Hepatic stellate cell (primary cell): ENCODE measurements at regions not wholly inside any gene's neighbourhood (a gene's known extent, or its start where the extent isn't known, plus 50 kb on each side); places are given as distances from the start of the nearest gene placed in this dataset.
"Not testable (repeated sequence)": the region's sequence is repeated elsewhere in the genome, so short reads cannot be mapped to it uniquely, and the experiment has no call there.

ENCODE experiments used
- DNase-seq: peaks from one replicate; pipeline ENCODE4 v3.0.0; 2011; ENCODE audit warnings: low spot score

DNA sequence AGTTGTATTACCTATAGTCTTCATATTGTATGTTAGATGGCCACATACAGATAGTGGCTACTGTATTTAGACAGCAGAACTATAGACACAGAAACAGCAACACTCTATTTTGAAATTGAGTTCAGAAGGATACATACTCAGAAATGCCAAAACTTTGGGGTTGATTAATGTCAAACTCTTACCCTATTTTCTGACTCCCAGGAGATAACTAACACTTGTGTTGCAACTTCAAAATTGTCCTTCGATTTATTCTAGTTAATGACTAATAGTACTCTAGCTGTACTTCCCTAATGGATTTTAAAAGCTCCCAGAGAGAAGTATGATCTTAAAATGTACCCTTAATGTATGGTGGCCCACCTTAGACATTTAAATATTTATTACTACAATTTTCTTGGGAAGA lies 229.9 kb upstream of the UGT8 start:
- no peak for DNase-seq

DNA sequence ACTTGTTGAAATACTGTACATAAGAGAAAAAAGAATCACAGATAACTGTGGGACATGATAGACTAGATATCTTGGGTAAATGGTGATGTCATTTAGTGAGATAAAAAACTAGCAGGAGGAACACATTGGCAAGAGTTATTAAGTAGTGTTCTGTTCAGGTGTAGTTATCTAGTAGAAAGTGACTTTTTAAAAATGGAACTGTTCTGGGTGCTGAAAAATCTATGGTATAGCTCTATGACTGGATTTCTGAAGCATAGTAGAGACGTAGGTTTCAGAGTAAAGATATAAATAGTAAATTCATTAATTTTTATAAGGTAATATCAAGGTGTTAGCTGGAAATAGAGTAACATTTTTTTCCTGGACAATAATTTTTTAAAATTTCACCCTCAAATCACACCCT lies 225.1 kb upstream of the UGT8 start:
- DNase-seq = no peak

GRCh38 chr4:114378305-114378903 lies 220.2 kb upstream of the UGT8 start:
- peak; percentile 7 for DNase-seq

DNA sequence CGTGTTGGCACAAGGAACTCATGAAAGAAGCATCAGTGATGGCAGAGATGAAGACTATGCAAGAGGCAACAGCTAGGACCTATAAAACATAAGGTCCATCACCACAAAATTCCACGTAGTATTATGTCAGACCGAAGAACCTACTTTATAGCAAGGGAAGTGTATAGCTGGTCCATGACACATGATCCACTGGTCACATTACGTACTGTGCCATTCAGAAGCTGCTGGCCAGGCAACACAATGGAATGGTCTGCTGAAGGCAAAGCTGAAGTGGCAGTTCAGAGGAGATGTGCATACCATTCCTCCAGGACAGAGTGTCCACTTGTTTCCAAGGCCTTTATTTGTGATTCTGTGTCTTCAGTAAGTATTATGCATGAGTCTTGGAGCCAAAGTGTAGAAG lies 215.5 kb upstream of the UGT8 start:
- no peak for DNase-seq

- DNase-seq = peak; percentile 38
Measured at GRCh38 chr4:114383721-114384120, 214.9 kb upstream of the UGT8 start.

DNA sequence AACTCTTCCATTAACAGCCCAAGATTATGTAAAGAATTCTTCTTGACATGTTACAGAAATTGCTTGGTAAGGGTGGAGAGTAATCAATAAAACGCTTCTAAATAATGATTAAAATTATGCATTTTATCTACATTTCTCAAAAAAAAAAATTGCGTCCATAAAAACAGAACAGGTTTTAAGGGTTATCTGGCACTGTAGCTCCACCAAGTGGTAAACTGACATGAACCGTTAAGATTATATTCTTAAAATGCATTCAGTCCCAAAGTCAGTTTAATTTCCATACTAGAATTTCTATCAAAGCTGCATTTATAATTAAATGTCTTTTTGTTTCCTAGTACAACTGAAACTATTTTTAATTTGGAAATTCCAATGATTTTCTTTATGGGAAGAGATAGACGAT lies 214.0 kb upstream of the UGT8 start:
- DNase-seq = peak; percentile 6

GRCh38 chr4:114385195-114385985 lies 213.2 kb upstream of the UGT8 start:
- DNase-seq = no peak

GRCh38 chr4:114386637-114387233 lies 211.9 kb upstream of the UGT8 start:
- DNase-seq = peak; percentile 10

DNA sequence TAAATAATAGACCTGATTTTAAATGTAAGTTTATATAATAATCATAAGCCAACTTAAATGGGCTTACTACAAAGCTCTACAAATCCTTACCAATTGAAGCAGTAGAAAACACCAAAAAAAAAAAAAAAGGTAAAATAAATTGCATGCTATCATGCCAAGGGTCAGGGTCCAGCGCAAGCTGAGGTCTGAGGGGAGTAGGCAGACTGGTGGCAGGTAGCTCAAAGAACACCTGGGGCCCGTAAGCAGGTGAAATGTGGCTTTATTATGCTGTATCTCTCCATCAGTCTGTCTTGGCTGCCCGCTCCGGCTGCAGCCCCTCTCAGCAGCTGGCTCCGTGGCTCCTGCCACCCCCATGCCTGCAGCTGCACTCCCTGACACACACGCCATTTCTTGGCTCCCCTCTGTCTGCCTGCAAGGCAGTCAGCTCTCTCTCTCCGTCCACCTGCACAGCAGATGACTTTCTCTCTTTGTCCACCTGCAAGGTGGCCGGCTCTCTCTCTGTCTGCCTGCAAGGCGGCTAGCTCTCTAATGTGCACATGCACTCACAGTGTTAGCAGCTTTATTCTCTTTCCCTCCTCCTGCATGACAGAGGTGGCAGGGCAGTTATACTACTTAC lies 209.4 kb upstream of the UGT8 start:
- DNase-seq = no peak

DNA sequence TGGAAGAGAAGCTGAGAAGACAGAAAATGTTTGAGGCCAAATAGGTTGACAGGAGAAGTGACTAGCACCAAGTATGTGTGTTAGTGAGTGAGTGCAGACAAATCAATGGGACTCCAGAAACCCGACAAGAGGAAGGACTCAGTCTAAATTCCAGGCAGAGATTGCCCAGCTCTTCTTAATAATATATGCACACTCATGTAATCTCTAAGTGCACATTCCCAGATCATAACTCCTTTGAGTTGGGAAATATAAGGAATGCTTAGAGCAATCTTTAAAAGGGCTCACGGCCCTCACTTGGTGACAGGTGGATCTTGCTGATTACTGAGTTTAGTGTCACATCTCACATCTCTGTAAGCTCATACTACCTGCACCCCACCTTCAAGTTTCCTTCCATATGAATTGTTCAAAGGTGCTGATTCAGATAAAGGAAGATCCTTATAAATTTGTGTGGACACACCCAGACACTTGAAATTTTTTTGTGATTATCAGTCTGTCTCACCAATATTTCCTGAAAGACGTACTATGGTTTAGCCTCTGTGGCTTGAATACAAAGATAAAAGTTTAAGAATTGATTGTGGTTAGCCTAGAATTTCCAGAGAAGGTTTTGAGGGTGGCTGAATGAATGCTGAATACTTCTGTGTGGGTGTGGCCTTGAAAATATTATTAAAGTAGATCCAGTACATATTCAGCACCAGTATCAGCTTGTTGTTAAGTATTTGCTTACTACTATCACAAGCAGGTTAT lies 205.1 kb upstream of the UGT8 start:
- no peak for DNase-seq

DNA sequence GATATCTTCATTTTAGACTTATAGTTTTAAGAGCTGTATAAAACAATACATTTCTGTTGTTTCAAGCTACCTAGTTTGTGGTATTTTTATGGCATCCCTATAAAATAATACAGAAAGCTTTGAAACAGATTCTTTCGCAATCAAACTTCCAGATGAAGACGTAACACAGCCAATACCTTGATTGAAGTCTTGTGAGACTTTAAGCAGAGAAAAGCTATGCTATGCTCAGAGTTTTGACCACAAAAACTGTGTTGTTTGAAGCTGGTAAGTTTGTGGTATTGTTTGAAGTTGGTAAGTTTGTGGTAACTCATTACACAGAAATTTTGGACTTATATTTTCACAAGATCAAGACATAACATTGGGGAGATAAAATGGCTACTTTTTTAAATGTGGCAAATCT lies 201.8 kb upstream of the UGT8 start:
- DNase-seq = no peak

- DNase-seq = no peak
Measured at GRCh38 chr4:114398410-114398809, 200.2 kb upstream of the UGT8 start.

DNA sequence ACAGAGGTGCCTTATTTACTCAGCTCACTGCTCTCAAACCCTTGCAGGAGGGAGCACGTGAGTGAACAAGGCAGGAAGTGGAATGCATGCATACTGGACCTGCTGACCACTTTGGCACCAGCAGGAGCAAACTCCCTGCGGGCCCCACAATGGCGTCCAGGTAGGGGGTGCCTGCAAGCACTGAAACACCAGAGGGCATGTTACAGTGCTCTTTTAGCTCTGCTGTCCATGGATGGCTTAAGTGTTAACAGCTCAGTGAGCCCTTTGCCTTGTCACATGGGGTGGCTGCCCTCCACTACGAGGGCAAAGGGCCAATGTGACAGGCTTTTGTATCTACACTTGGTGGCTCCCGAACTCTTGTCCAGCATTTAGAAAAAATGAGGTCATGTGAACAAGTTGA lies 199.5 kb upstream of the UGT8 start:
- DNase-seq = no peak

- DNase-seq = no peak
Measured at GRCh38 chr4:114400531-114400930, 198.1 kb upstream of the UGT8 start.

- no peak for DNase-seq
Measured at GRCh38 chr4:114401483-114401882, 197.1 kb upstream of the UGT8 start.

- DNase-seq = no peak
Measured at GRCh38 chr4:114417214-114417613, 181.4 kb upstream of the UGT8 start.

- DNase-seq = no peak
Measured at GRCh38 chr4:114420069-114420468, 178.5 kb upstream of the UGT8 start.

DNA sequence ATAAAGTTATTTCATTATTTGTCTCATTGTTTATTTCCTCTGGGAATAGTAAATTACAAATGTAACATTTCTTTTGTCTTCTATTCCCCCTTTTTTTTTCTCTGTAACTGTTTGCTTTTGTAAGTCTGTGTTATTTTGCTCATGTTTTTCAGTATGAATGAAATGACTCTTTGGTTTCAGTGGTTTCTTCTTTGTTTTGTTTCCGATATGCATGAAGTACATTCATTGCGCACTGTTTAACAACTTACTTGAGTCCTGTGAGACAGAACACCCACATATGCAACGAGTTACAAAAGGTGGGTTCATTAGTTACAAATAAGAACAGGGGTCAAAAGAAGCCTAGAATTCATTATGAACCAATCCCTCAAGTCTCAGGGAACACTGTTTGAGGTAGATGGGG lies 175.0 kb upstream of the UGT8 start:
- no peak for DNase-seq

GRCh38 chr4:114435116-114435515 lies 163.5 kb upstream of the UGT8 start:
- DNase-seq = no peak

DNA sequence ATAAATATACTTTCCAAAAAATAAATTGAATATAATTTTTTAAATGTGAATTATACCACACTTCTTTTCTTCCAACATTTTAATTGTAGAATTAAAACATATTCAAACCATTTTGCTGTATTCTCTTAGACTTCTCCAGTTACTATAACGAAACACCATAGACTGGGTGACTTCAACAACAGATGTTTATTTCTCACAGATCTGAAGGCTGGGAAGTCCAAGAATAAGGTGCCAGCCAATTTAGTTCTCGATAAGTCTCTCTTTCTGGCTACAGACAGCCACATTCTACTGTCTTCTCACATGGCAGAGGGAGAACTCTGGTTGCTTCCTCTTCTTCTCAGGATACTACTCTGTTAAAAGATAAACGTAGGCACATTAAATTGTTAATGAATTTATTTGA lies 155.8 kb upstream of the UGT8 start:
- DNase-seq = no peak

- DNase-seq = no peak
Measured at GRCh38 chr4:114444211-114444610, 154.4 kb upstream of the UGT8 start.

DNA sequence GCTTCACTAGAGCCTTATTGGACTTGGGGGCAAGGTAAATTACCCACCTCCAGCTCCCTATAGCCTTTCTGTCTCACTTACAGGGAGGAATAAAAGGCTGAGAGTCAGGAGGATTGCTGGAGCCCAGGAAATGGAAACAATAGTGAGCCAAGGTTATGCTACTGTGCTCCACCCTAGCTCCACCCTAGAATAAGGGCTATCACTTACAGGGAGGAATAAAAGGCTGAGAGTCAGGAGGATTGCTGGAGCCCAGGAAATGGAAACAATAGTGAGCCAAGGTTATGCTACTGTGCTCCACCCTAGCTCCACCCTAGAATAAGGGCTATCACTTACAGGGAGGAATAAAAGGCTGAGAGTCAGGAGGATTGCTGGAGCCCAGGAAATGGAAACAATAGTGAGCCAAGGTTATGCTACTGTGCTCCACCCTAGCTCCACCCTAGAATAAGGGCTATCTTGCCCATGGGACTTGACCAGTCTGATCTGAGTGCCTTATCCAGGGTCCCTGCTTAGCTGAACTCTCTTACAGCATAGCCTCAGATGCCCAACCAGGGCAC lies 150.6 kb upstream of the UGT8 start:
- not testable (repeated sequence) for DNase-seq
